Endothelial cell of umbilical vein (primary cell): ENCODE measurements at regions not wholly inside any gene's neighbourhood (a gene's known extent, or its start where the extent isn't known, plus 50 kb on each side); places are given as distances from the start of the nearest gene placed in this dataset.

Source experiments
- BruUV-seq: library from RNA; stranded (reverse); fragments of 400-500 nt; replicated peaks from 2 replicates; lab custom pipeline; 2021; lab: Mats Ljungman, UMichigan
- CTCF ChIA-PET: fragments of 300-600, 350-600 bp; sonication (Branson Sonifier 250); formaldehyde crosslinking; loops from one replicate; lab custom pipeline; 2021; ENCODE audit warnings: antibody characterized with exemption, inconsistent platforms; lab: Charles Lee
- POLR2A ChIA-PET: fragments of 300-600, 350-600 bp; sonication (Branson Sonifier 250); formaldehyde crosslinking; loops from one replicate; lab custom pipeline; 2021; ENCODE audit warnings: antibody characterized with exemption, inconsistent platforms; lab: Charles Lee
- DNase-seq: peaks from one replicate; pipeline ENCODE4 v3.0.0-alpha.2; 2011; ENCODE audit warnings: low read depth, low spot score
- FAIRE-seq: peaks from 2 replicates; lab custom pipeline; 2011; peaks lifted over from hg19 to GRCh38; lab: Jason Lieb, UNC
- H2AFZ ChIP-seq: 2 replicates; pipeline ENCODE4 v1.6.0; 2012; ENCODE audit warnings: low read depth, low read length, control low read depth, inconsistent platforms
- H3K27ac ChIP-seq: 2 replicates; pipeline ENCODE4 v1.5.1; 2011; ENCODE audit warnings: low read depth, mild to moderate bottlenecking, control low read depth, low read length, moderate library complexity; ENCODE audit not compliant: insufficient read depth
- H3K27me3 ChIP-seq, 2 experiments: 2 replicates each; pipeline versions ENCODE4 v1.6.0 to v1.6.1; 2011; ENCODE audit warnings: low read length in 2 of 2, mixed read lengths in 1 of 2; ENCODE audit not compliant: control insufficient read depth in 2 of 2, insufficient read depth in 2 of 2
- H3K36me3 ChIP-seq, 2 experiments: 2 replicates in 1 of 2; 3 replicates in 1 of 2; pipeline ENCODE4 v1.5.1; 2011; ENCODE audit warnings: low read length in 2 of 2, mild to moderate bottlenecking in 1 of 2, moderate library complexity in 1 of 2; ENCODE audit not compliant: control insufficient read depth in 2 of 2, insufficient read depth in 2 of 2; ENCODE audit errors: extremely low read depth in 1 of 2
- H3K4me1 ChIP-seq: 3 replicates; pipeline ENCODE4 v1.5.1; 2011; ENCODE audit warnings: mild to moderate bottlenecking, low read length; ENCODE audit not compliant: control insufficient read depth, insufficient read depth; ENCODE audit errors: extremely low read depth
- H3K4me2 ChIP-seq: 2 replicates; pipeline ENCODE4 v1.6.1; 2011; ENCODE audit warnings: low read length, control low read depth, mixed read lengths; ENCODE audit not compliant: insufficient read depth
- H3K4me3 ChIP-seq, 3 experiments: fragments of 200-600 bp in 1 of 3; sonication (generic), shearing (Covaris generic) in 1 of 3; replicated peaks in 1 of 3; 2 replicates each; pipeline ENCODE4 v1.5.1; 2011 to 2016; ENCODE audit warnings: control low read depth in 3 of 3, low read length in 3 of 3, mild to moderate bottlenecking in 2 of 3, inconsistent platforms in 1 of 3, low read depth in 1 of 3, moderate library complexity in 1 of 3; ENCODE audit not compliant: insufficient read depth in 1 of 3
- H3K79me2 ChIP-seq: 2 replicates; pipeline ENCODE4 v1.6.0; 2012; ENCODE audit warnings: low read length, inconsistent platforms; ENCODE audit not compliant: control insufficient read depth, insufficient read depth
- H3K9ac ChIP-seq: replicated peaks from 2 replicates; pipeline ENCODE3; 2011; ENCODE audit warnings: low read length, control low read depth; ENCODE audit not compliant: insufficient read depth; ENCODE audit errors: extremely low read depth
- H3K9me1 ChIP-seq: replicated peaks from 3 replicates; pipeline ENCODE4 v1.6.0; 2011; ENCODE audit warnings: mild to moderate bottlenecking, low read length; ENCODE audit not compliant: control insufficient read depth, insufficient read depth; ENCODE audit errors: extremely low read depth
- H3K9me3 ChIP-seq: replicated peaks from 2 replicates; pipeline ENCODE4 v1.5.1; 2012; ENCODE audit warnings: low read length, inconsistent platforms; ENCODE audit not compliant: control insufficient read depth, insufficient read depth
- H4K20me1 ChIP-seq: replicated peaks from 2 replicates; pipeline ENCODE3; 2011; ENCODE audit warnings: mild to moderate bottlenecking, low read length; ENCODE audit not compliant: control insufficient read depth, insufficient read depth; ENCODE audit errors: extremely low read depth
- CTCF ChIP-seq, 2 donors: IDR thresholded peaks; 1 replicate in 1 of 2; 2 replicates in 1 of 2; pipeline ENCODE4 v1.5.1; 2011; ENCODE audit warnings: low read length in 2 of 2, mild to moderate bottlenecking in 2 of 2, moderate library complexity in 2 of 2, control low read depth in 1 of 2, inconsistent platforms in 1 of 2, low read depth in 1 of 2; ENCODE audit not compliant: insufficient read depth in 1 of 2; ENCODE audit errors: extremely low read depth in 1 of 2
- EZH2 ChIP-seq: IDR thresholded peaks from 2 replicates; pipeline ENCODE4 v1.6.1; 2012; ENCODE audit warnings: borderline replicate concordance, low read depth, mild to moderate bottlenecking, moderate library complexity, low read length, inconsistent platforms; ENCODE audit not compliant: severe bottlenecking
- FOS ChIP-seq: IDR thresholded peaks from 2 replicates; pipeline ENCODE4 v1.6.1; 2011; ENCODE audit warnings: mild to moderate bottlenecking, low read length, moderate library complexity, borderline replicate concordance; ENCODE audit not compliant: insufficient read depth
- GATA2 ChIP-seq: IDR thresholded peaks from 2 replicates; pipeline ENCODE4 v1.7.0; 2011; ENCODE audit warnings: low read depth, mild to moderate bottlenecking, moderate library complexity, mixed read lengths, low read length; ENCODE audit not compliant: insufficient read length, insufficient read depth
- JUN ChIP-seq: IDR thresholded peaks from 2 replicates; pipeline ENCODE4 v1.6.1; 2011; ENCODE audit warnings: borderline replicate concordance, low read depth; ENCODE audit not compliant: insufficient read length, insufficient read depth
- MAX ChIP-seq: IDR thresholded peaks from 2 replicates; pipeline ENCODE4 v1.6.1; 2011; ENCODE audit not compliant: insufficient read depth, insufficient read length
- MYC ChIP-seq: IDR thresholded peaks from one replicate; pipeline ENCODE4 v1.6.1; 2011; ENCODE audit warnings: mild to moderate bottlenecking, low read depth, low read length
- POLR2A ChIP-seq: IDR thresholded peaks from 2 replicates; pipeline ENCODE4 v1.6.1; 2012; ENCODE audit warnings: low read depth, mild to moderate bottlenecking, control low read depth, low read length
- POLR2AphosphoS5 ChIP-seq: IDR thresholded peaks from 2 replicates; pipeline ENCODE4 v1.6.1; 2012; ENCODE audit warnings: low read depth, mild to moderate bottlenecking, control low read depth, low read length, moderate library complexity; ENCODE audit not compliant: insufficient read depth
- dilution Hi-C: fragments of 300-500 bp; cut with MboI; formaldehyde crosslinking; loops from one replicate; pipeline ENCODE4 v1.15.0; 2019; ENCODE audit warnings: low sequenced_read_pairs; ENCODE audit not compliant: extremely low pct_ligation_motif_present
- intact Hi-C: fragments of 100-400 bp; cut with micrococcal nuclease; formaldehyde crosslinking; loops from one replicate; pipeline ENCODE4 v1.10.0; 2022

GRCh38 chr18:6592522-6592921 is 137.0 kb upstream of the ARHGAP28 start:
- BruUV-seq = no TSS peak
- H3K4me2 ChIP-seq = no peak overlapping the region
- no peak for TF ChIP-seq GATA2
- TF ChIP-seq CTCF (IDR thresholded peaks at IDR 0.05; ENCODE audit: extremely low read depth in 1 of 2, insufficient read depth in 1 of 2, low read depth in 1 of 2, low read length in 2 of 2) = no peak
- no peak for TF ChIP-seq FOS
- no peak for TF ChIP-seq POLR2AphosphoS5
- no peak for TF ChIP-seq JUN
- no peak for TF ChIP-seq POLR2A
- no peak for TF ChIP-seq EZH2
- no peak for TF ChIP-seq MAX
- no peak for TF ChIP-seq MYC
- intact Hi-C loops = no loop called here
- H2AFZ ChIP-seq = no peak overlapping the region
- dilution Hi-C loops = no loop called here
- H3K9me3 ChIP-seq = no peaks in the 10 kb centered on the region
- no peaks in the 10 kb centered on the region for H3K4me1 ChIP-seq
- H3K4me3 ChIP-seq = no peak overlapping the region
- H3K9me1 ChIP-seq = no peaks in the 10 kb centered on the region
- FAIRE-seq = no peak
- DNase-seq = no peak
- no peaks in the 10 kb centered on the region for H4K20me1 ChIP-seq
- H3K79me2 ChIP-seq = no peaks in the 10 kb centered on the region
- ChIA-PET POLR2A (no interaction called here), CTCF (no interaction called here)
- H3K27me3 ChIP-seq = no peaks in the 10 kb centered on the region
- H3K9ac ChIP-seq = no peak overlapping the region
- no peaks in the 10 kb centered on the region for H3K36me3 ChIP-seq
- no peak overlapping the region for H3K27ac ChIP-seq
